Nephron (organoid): ENCODE measurements at regions not wholly inside any gene's neighbourhood (a gene's known extent, or its start where the extent isn't known, plus 50 kb on each side); places are given as distances from the start of the nearest gene placed in this dataset.

Source experiments
- H3K27ac Mint-ChIP-seq, 3 experiments: 2 replicates each; pipeline ENCODE4 v1.8.0; 2020; ENCODE audit warnings: mixed read lengths in 3 of 3, mild to moderate bottlenecking in 2 of 3, moderate library complexity in 1 of 3
- H3K27me3 Mint-ChIP-seq: 2 replicates; pipeline ENCODE4 v1.8.0; 2021; ENCODE audit warnings: low read depth, mild to moderate bottlenecking, moderate library complexity, mixed read lengths
- H3K36me3 Mint-ChIP-seq: 2 replicates; pipeline ENCODE4 v1.8.0; 2020; ENCODE audit warnings: low read depth, mixed read lengths
- H3K4me1 Mint-ChIP-seq: 2 replicates; pipeline ENCODE4 v1.8.0; 2020; ENCODE audit warnings: mixed read lengths
- H3K4me3 Mint-ChIP-seq, 3 experiments: 2 replicates each; pipeline ENCODE4 v1.8.0; 2020; ENCODE audit warnings: mild to moderate bottlenecking in 3 of 3, mixed read lengths in 3 of 3, moderate library complexity in 2 of 3
- H3K9me3 Mint-ChIP-seq: 2 replicates; pipeline ENCODE4 v1.8.0; 2020; ENCODE audit warnings: mixed read lengths
- CTCF ChIP-seq, 3 experiments: fragments of 200-600 bp; sonication (generic); IDR thresholded peaks; one replicate each; pipeline ENCODE4 v1.5.0; 2021; ENCODE audit warnings: antibody characterized with exemption in 3 of 3; ENCODE audit not compliant: unreplicated experiment in 3 of 3

GRCh38 chr12:91267039-91267438 is 84.4 kb upstream of the DCN start:
- H3K36me3 Mint-ChIP-seq, result no peaks in the 10 kb centered on the region
- no peak for TF ChIP-seq CTCF (IDR thresholded peaks at IDR 0.05; ENCODE audit: unreplicated experiment in 3 of 3)
- peaks cover 40% of the 10 kb centered on the region for H3K4me1 Mint-ChIP-seq
- H3K27me3 Mint-ChIP-seq, result no peaks in the 10 kb centered on the region
- no peak overlapping the region for H3K4me3 Mint-ChIP-seq
- peaks cover 6% of the 10 kb centered on the region for H3K9me3 Mint-ChIP-seq
- H3K27ac Mint-ChIP-seq, result peak overlapping the region in 2 of 3 experiments; percentile 17 to 72

- H3K36me3 Mint-ChIP-seq, result no peaks in the 10 kb centered on the region
- TF ChIP-seq CTCF (IDR thresholded peaks at IDR 0.05; ENCODE audit: unreplicated experiment in 3 of 3), result no peak
- no peak overlapping the region for H3K4me3 Mint-ChIP-seq
- peaks cover 32% of the 10 kb centered on the region for H3K4me1 Mint-ChIP-seq
- peak overlapping the region; percentile 39 to 50 (median 41) for H3K27ac Mint-ChIP-seq
- H3K27me3 Mint-ChIP-seq, result no peaks in the 10 kb centered on the region
- H3K9me3 Mint-ChIP-seq, result peaks cover 10% of the 10 kb centered on the region
These were observed 81.6 kb upstream of the DCN start for GRCh38 chr12:91264178-91264577.

GRCh38 chr12:91261820-91262676 is 79.4 kb upstream of the DCN start:
- TF ChIP-seq CTCF (IDR thresholded peaks at IDR 0.05; ENCODE audit: unreplicated experiment in 3 of 3), result no peak
- H3K27ac Mint-ChIP-seq, result peak overlapping the region; percentile 86 to 94 (median 92)
- no peaks in the 10 kb centered on the region for H3K36me3 Mint-ChIP-seq
- H3K9me3 Mint-ChIP-seq, result peaks cover 10% of the 10 kb centered on the region
- H3K4me1 Mint-ChIP-seq, result peaks cover 32% of the 10 kb centered on the region
- H3K27me3 Mint-ChIP-seq, result no peaks in the 10 kb centered on the region
- H3K4me3 Mint-ChIP-seq, result no peak overlapping the region

GRCh38 chr12:91256411-91256810 is 73.8 kb upstream of the DCN start:
- Mint-ChIP-seq H3K4me3 (no peak overlapping the region), H3K27ac (peak overlapping the region; percentile 64 to 84 (median 75)), H3K4me1 (peaks cover 35% of the 10 kb centered on the region), H3K27me3 (no peaks in the 10 kb centered on the region), H3K36me3 (no peaks in the 10 kb centered on the region), H3K9me3 (peaks cover 10% of the 10 kb centered on the region)
- TF ChIP-seq CTCF (IDR thresholded peaks at IDR 0.05; ENCODE audit: unreplicated experiment in 3 of 3), result no peak

GRCh38 chr12:91252341-91252740 is 69.7 kb upstream of the DCN start:
- peaks cover 39% of the 10 kb centered on the region for H3K4me1 Mint-ChIP-seq
- H3K9me3 Mint-ChIP-seq, result peaks cover 5% of the 10 kb centered on the region
- no peaks in the 10 kb centered on the region for H3K36me3 Mint-ChIP-seq
- H3K27ac Mint-ChIP-seq, result peak overlapping the region; percentile 42 to 98 (median 87)
- H3K27me3 Mint-ChIP-seq, result no peaks in the 10 kb centered on the region
- no peak overlapping the region for H3K4me3 Mint-ChIP-seq
- TF ChIP-seq CTCF (IDR thresholded peaks at IDR 0.05; ENCODE audit: unreplicated experiment in 3 of 3), result no peak

- Mint-ChIP-seq H3K27me3 (no peaks in the 10 kb centered on the region), H3K27ac (peak overlapping the region; percentile 96 to 98 (median 98)), H3K4me3 (peak overlapping the region; percentile 7 to 63 (median 26)), H3K36me3 (no peaks in the 10 kb centered on the region), H3K9me3 (peaks cover 13% of the 10 kb centered on the region), H3K4me1 (peaks cover 22% of the 10 kb centered on the region)
- TF ChIP-seq CTCF (IDR thresholded peaks at IDR 0.05; ENCODE audit: unreplicated experiment in 3 of 3), result no peak
These were observed 67.7 kb upstream of the DCN start for GRCh38 chr12:91250273-91250665.
